NOMO-1 treated with DMSO at 0.1 percent for 48 hours (cell line): ENCODE measurements at regions not wholly inside any gene's neighbourhood (a gene's known extent, or its start where the extent isn't known, plus 50 kb on each side); places are given as distances from the start of the nearest gene placed in this dataset.

ENCODE experiments used
- DNase-seq: peaks from one replicate; lab custom pipeline; 2025; ENCODE audit not compliant: unreplicated experiment; lab: John Stamatoyannopoulos, UW

DNA sequence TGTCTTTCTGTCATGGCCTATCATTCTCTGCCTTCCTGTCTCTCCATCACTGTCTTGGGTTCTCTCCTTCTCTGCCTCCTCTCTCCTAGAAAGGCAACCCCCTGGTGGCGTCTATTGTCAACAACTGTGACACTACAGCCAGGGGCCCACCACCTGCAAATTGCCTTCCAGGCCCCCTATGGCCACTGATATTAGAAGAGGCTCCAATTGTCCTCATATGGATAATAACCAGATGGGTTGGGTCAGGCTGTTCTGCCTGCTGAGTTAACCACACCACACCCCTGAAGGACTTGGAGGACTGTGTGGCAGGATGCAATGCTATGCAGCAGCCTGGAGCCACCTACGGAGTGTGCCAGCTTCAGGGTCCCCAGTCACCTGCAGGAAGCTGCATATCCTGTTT, 665.0 kb downstream of the NTRK3 start:
- DNase-seq = no peak

- no peak for DNase-seq
Measured at GRCh38 chr15:87591042-87591441, 665.5 kb downstream of the NTRK3 start.

GRCh38 chr15:87589134-87589533, 667.4 kb downstream of the NTRK3 start:
- no peak for DNase-seq

DNA sequence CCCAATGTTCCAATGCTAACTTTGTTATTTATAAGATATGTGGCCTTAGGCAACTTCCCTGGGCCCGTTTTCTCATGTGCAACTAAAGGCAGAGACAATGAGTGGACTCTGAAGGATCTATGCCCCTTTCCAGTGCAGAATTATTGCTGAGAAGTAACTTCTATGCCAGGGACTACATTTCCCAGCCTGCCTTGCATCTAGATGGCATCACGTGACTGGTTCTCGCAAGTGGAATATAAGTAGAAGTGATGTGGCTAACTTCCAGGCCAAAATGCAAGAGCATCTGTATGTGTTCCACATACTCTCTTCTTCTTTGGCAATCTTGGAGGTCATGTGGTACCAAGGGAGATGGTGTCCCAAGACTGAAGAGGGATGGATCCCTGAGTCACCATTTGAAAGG, 674.4 kb downstream of the NTRK3 start:
- no peak for DNase-seq

DNA sequence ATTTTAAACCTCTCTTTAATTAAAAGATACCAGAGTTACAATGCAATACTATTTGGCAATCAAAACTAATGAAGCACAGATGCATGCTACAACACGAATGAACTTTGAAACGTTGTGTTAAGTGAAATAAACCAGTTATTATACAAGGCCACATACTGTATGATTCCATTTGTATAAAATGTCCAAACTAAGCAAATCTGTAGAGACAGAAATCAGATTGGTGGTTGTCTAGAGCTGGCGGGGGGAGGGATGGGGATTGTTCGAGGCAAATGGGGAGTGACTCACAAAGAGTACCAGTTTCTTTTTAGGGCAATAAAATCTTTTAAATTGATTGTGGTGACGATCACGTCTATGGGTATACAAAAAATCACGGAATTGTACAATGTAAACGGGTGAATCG, 677.0 kb downstream of the NTRK3 start:
- no peak for DNase-seq

DNA sequence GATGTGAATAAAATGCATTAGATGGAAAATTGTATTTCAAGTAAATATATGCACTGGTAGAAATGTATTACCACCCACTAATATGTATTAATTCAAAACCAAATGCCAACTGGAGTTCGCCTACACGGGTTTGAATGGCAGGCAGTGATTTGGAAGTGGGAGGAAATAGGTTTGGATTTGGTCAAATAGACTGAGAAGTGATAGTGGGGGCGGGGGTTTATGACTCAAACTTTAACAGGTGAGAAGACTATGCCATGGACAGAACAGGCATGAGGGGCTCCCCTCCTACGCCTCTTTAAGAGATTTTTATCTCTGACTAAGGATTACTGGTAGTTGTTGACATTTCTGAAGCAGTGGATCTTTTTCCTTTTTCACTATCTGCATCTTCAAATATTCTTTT, 677.8 kb downstream of the NTRK3 start:
- DNase-seq = no peak

DNA sequence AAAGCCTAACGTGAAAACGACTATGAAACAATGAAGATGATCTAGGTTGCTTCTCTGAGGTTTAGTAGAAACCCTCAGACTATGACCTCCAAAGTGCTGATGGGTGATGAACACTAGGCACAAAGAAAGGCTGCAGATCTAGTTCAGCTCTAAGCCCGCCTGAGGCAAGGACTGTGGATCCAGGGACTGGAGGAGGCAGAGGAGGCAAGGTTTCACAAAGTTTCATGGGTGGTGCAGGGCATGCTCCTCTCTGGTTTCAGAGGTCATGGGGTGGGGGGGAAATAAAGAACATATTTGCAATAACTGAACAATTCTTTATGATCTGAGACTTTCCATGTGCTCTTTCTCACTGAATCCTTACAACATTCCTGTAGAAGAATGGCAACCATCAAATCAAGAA, 679.2 kb downstream of the NTRK3 start:
- no peak for DNase-seq

DNA sequence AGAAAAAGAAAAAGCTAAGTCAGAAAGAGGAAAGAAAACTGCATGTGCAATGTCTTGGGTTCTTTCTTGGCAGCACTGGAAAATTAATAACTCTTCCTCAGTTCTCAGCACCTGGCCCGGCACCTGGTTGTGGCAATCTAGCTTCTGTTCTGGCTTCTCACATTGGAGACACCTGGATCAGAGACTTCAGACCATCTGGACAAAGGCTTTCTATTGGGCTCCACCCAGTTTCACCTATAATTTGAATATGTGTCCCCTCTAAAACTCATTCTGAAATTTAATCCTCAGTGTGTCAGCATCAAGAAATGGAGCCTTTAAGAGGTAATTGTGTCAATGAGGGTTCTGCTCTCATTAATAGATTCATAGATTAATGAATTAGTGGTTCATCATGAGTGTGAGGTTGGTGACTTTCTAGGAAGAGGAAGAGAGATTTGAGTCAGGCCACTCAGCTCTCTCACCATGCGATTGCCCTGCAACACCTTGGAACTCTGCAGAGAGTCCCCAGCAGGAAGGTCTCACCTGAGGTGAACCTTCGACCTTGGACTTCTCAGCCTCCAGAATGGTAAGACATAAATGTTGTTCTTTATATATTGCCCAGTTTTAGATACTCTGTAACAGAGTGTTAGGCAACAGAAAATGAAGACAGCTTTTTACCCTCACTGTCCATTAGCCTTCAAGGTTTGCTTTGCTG, 679.9 kb downstream of the NTRK3 start:
- DNase-seq = no peak

GRCh38 chr15:87575896-87576473, 680.6 kb downstream of the NTRK3 start:
- no peak for DNase-seq

GRCh38 chr15:87573534-87573933, 683.0 kb downstream of the NTRK3 start:
- no peak for DNase-seq

GRCh38 chr15:87573039-87573438, 683.5 kb downstream of the NTRK3 start:
- no peak for DNase-seq

DNA sequence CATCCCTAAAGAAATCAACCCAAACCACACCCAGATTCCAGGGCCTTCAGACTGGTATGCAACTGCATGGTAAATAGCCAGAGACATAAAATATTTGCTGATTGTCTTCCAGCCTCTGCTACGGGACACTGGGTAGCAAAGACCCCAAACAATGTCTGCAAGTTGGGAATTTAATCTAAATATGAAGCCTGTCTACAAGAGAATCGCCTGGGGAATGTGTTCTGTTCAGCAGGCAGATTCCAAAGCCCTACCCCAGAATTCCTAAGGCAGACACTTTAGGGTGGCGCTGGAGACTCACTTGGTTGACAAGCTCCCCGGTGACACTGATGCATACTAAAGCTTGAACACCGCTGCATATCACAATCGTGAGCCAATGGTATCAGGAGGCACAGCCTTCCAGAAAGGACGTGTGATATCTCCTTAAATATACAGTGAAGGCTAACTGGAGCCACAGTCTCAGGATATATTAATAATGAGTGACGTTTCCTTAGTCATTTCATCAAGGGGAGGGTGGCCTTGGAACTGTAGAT, 684.1 kb downstream of the NTRK3 start:
- no peak for DNase-seq

GRCh38 chr15:87570206-87570605, 686.3 kb downstream of the NTRK3 start:
- peak; percentile 12 for DNase-seq

- DNase-seq = no peak
Measured at GRCh38 chr15:87569581-87569980, 687.0 kb downstream of the NTRK3 start.

- DNase-seq = no peak
Measured at GRCh38 chr15:87567406-87568030, 689.0 kb downstream of the NTRK3 start.

DNA sequence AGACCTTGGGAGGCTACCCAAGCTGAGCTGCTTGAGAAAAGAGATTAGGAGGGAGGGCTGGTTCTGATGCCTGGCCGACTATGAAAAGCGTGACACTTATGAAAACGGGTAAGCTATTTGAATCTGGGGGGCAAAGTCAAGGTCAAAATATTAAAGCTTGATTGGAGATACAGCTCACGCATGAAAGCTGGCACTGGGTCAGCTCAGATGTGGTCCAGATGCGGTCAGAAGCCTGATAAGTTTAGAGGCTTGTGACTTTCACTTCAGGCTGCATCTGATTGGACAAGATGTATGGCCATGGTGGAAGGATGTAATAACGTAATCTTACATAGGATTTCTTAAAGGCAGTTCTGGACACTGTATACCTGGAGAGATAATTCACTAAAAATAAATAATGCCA, 690.3 kb downstream of the NTRK3 start:
- no peak for DNase-seq

GRCh38 chr15:87564681-87565080, 691.9 kb downstream of the NTRK3 start:
- no peak for DNase-seq

- no peak for DNase-seq
Measured at GRCh38 chr15:87563869-87564268, 692.7 kb downstream of the NTRK3 start.

DNA sequence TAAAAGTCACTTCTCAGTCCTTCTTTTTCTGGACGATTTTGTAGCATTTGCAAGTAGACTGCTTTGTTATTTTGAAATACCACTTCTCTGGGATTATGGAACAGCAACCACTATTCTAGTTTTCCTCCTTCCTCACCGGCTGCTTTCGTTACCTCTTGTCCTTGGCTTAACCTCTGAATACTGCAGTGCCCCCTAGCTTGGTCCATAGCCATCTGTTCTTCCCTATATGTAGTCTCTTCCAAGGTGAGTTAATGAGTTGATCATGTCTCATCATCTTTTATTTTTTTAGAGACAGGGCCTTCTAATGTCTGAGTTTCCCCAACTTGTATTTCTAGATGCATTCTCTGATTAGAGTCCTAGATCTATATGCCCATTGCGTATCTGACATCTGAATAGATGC, 694.3 kb downstream of the NTRK3 start:
- no peak for DNase-seq

- DNase-seq = no peak
Measured at GRCh38 chr15:87561641-87562040, 694.9 kb downstream of the NTRK3 start.

- no peak for DNase-seq
Measured at GRCh38 chr15:87557881-87558280, 698.7 kb downstream of the NTRK3 start.

DNA sequence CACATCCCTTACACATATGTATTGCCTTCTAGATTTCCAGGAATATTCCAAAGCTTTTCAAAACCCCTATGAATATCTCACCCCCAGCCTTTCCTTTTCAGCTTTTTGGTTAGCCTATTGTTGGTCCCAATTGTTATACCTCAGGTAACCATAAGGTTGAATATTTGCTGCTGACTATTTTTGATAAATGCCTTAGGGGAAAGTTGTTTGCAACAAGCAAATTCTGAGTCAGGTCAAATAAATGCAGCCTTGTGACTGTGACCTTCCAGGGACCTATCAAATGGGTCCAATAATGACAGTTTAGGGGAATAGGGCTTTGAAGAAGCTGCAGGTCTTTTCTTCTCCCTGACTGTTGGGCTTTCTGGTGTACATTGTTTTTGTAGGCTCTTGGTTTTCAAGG, 699.7 kb downstream of the NTRK3 start:
- no peak for DNase-seq
